ENCODE measurements at regions not wholly inside any gene's neighbourhood (a gene's known extent, or its start where the extent isn't known, plus 50 kb on each side); places are given as distances from the start of the nearest gene placed in this dataset.

DNA sequence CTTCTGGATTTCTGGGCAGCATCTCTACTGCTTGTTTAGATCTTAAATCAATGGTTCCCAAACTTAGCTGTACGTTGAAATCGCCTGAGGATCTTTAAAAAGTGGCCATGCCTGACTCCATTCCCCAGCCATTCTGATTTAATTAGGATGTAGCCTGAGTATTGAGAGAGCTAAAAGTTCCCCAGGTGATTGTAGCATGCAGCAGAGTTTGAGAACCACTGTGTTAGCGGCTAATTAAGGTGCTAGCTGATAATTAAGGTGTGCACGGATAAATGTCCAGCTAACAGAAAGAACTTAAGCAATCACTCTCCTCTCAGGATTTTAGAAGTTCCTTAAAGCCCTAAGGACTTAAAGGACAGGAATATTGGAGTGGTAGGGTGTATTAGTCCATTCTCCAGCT is 89.1 kb downstream of the NMUR2 start:
- TF ChIP-seq, protein P1, sequence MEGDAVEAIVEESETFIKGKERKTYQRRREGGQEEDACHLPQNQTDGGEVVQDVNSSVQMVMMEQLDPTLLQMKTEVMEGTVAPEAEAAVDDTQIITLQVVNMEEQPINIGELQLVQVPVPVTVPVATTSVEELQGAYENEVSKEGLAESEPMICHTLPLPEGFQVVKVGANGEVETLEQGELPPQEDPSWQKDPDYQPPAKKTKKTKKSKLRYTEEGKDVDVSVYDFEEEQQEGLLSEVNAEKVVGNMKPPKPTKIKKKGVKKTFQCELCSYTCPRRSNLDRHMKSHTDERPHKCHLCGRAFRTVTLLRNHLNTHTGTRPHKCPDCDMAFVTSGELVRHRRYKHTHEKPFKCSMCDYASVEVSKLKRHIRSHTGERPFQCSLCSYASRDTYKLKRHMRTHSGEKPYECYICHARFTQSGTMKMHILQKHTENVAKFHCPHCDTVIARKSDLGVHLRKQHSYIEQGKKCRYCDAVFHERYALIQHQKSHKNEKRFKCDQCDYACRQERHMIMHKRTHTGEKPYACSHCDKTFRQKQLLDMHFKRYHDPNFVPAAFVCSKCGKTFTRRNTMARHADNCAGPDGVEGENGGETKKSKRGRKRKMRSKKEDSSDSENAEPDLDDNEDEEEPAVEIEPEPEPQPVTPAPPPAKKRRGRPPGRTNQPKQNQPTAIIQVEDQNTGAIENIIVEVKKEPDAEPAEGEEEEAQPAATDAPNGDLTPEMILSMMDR (IDR thresholded peaks at IDR 0.05), result no peak
- no peak for TF ChIP-seq ZFX (IDR thresholded peaks at IDR 0.05; ENCODE audit: borderline replicate concordance)

All from 22Rv1 (cell line).